CD4-positive, alpha-beta T cell treated with Interleukin-6 for 4 hours (primary cell): ENCODE measurements at regions not wholly inside any gene's neighbourhood (a gene's known extent, or its start where the extent isn't known, plus 50 kb on each side); places are given as distances from the start of the nearest gene placed in this dataset.

Experiments used
- DNase-seq: peaks from one replicate; pipeline ENCODE4 v3.0.0-alpha.2; 2020; ENCODE audit warnings: mixed read lengths

- DNase-seq: no peak
Observed at GRCh38 chr11:45037434-45038005, 86.8 kb upstream of the TP53I11 start.

DNA sequence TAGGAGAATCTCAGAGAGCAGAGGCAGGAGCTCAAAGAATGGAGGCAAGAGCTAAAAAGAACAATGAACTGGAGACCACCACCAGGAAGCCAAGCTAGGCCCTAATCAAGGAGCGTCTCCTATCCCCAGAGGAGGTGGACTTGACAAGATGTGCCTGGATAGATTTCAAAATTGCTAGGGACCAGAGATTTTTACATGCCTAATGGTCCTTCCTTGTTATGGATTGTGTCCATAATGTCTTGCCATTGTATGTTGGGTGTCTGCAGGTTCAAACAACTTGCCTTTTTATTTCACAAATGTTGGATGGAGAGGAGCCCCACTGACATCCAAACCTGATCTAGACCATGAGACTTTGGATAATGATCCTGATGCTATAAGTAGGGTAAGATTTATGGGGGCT, 88.2 kb upstream of the TP53I11 start:
- DNase-seq: no peak

DNA sequence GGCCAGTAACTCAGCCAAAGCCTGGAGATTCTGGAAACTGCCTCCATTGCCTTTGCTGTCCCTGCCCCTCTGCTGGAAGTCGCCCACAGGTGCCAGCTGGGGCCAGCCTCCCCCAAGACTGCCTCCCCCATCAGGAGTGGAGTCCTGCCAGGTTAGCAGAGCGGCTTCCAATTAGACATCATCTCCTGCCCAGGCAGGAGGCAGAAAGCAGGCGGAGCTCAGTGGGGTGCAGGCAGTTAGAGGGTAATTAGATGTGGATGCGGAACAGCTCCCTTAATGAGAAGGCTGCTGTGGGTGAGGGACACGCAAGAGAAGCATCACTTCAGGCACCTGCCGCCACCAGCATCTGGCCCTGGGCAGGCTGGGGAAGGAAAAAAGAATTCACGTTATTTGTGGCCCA, 90.9 kb upstream of the TP53I11 start:
- DNase-seq: no peak

DNA sequence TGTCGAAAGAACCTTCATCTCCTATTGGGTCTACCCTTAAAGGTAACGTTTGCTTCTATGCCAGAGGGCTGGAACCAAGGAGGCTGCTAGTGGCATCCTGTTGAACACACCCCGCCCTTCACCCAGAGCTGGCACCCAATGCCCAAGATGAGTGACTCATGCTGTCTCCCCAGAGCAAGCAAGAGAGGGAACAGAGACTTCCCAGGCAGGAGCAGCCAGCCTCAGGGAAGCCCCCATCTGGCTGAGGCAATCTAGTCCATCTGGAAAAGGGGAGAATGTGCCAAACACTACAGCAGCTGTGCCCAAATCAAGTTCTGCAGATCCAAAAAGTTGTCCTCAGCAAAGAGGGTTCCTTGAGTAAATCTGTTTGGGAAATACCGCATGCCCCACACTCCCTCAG, 91.9 kb upstream of the TP53I11 start:
- no peak for DNase-seq

GRCh38 chr11:45043755-45044475, 93.2 kb upstream of the TP53I11 start:
- no peak for DNase-seq

GRCh38 chr11:45045683-45046471, 95.2 kb upstream of the TP53I11 start:
- DNase-seq: peak; percentile 7

DNA sequence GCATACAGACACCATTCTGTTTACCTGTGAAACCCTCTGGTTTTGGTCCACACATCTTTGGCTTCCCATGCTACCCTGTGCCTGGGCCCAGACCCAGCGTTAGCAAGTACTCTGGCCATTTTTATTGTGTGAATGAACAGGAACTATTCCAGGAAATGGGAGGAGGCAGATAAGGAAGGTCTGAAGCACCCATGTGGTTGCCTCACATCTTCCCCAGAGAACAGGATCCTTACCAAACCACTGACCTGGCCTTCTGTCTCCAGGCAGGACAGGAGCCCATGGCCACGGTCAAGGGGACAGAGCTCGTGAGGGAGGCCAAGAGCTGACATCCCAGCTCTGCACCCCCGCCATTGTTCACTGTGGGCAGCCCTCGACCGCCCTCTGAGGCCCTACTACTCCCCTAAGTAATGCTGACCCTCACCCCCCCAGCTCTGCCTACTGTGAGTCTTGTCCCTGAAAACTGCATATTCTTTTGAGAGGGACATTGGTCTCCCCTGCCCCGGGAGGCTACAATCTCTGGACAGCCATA, 97.7 kb upstream of the TP53I11 start:
- DNase-seq: no peak

DNA sequence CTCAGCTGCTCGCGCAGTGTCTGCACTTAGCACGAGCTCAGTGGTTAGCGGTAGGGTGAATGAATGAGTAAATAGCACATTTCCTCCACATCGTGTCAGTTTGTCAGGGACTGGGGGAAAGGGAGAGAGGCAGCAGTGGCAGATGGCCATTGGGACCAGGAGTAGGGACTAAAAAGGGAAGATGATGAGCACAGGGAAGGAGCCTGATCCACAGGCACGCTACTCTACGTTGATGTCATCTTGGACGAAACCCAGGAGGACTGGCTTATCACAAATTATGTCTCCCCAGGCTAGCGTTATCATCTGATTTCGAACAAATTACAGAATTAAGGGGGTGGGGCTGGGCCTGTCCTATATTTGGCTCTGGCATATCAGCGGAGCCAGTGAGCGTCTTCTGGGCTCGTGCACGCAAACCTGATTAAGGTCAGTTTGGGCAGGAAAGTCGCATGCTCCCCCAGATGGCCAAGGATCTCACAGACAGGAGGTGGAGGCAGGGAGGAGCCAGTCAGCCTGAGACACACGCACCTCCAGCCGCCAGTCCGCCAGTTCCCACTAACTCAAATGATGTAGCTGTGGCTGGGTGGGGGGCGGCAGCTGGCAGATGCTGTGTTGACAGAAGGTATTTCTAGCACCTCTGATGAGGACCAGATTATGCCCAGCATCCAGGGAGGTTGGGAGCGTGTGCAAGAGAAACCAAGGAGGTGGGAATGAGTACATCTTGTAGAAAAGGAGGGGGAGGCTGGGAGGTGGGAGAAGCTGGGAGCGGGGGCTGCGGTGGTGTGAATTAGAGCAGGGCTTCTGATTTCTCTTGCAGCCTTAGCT, 97.4 kb upstream of the PRDM11 start:
- no peak for DNase-seq

GRCh38 chr11:45050111-45050510, 96.3 kb upstream of the PRDM11 start:
- no peak for DNase-seq

DNA sequence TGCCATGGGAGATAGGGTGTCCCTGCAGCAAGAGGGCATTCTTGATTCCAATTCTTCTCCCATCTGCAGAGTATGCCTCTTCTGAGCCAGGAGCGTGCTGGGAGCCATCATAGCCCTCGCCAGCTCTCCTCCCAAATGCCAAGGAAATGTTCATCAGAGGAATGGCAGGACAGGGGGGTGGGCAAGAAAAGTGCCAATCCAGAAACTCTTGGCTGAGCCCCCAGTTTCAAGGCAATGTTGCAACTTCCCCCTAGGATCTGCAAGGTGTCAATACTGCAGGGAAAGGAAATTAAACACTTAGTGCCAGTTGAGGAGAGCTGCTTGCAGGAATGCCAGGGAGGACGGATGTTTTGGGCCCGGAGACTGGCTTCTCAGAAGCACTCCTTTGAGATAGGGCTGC, 94.8 kb upstream of the PRDM11 start:
- DNase-seq: no peak

- no peak for DNase-seq
Observed at GRCh38 chr11:45052361-45052760, 94.1 kb upstream of the PRDM11 start.

DNA sequence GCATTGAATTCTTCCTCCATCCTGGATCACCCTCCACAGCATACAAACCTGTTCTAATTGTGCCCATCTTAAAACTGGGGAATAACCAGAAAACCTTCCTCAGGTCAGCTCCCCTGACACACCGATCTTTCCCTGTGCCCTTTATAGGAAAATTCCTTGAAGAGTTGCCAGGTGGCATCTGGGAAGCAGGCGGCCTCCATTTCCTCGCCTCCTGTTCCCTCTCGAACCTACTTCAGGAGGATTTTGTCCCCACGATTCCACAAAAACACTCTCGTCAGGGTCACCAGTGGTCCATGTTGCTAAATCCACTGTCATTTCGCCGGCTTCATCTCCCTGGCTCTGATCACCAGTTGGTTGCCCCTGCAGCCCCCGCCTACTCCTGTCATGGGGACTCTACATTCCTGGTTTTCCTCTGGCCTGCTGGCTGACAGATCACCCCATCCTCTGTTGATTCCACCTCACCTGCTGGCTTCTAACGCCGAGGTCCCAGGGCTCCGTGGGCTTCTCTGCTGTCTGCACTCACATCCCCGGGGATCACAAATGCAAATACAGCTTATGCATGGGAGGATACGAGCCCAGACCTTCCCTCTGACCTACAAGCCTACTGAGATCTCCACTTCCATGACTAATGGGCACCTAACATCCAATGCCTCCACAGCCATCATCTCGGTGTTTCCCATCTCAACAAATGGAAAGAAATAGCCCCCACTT, 92.5 kb upstream of the PRDM11 start:
- no peak for DNase-seq

- no peak for DNase-seq
Observed at GRCh38 chr11:45054956-45055355, 91.5 kb upstream of the PRDM11 start.

DNA sequence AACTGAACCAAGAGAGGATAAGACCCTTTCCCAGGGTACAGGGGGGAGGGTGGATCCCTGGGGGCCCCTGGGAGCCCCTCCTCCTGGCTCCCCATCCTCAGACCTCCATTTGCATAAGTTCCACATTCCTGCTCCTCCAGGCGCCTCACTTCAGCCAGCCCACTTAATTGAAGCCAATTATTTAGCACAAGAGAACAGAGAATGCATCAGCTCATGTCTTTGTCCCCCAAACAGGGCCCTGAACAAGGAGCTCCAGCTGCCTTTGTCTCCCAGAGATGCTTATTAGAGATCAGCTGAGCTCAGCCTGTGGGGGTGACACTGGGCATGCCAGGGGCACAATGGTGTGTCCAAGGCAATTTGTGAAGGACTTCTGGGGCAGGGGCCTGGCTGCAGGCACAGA, 89.9 kb upstream of the PRDM11 start:
- no peak for DNase-seq

GRCh38 chr11:45057938-45058646, 88.3 kb upstream of the PRDM11 start:
- no peak for DNase-seq

GRCh38 chr11:45058647-45058950, 87.8 kb upstream of the PRDM11 start:
- DNase-seq: no peak

DNA sequence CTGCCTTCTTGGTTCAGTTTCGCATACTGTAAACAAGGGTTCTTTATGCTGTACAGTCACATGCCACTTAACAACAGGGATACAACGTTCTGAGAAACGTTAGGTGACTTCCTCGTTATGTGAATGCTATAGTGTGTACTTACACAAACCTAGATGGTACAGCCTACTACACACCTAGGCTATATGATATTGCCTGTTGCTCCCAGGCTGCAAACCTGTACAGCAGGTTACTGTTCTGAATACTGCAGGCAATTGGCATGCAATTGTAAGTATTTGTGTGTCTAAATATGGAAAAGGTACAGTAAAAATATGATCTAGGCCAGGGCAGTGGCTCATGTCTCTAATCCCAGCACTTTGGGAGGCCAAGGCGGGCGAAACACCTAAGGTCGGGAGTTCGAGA, 85.7 kb upstream of the PRDM11 start:
- no peak for DNase-seq

DNA sequence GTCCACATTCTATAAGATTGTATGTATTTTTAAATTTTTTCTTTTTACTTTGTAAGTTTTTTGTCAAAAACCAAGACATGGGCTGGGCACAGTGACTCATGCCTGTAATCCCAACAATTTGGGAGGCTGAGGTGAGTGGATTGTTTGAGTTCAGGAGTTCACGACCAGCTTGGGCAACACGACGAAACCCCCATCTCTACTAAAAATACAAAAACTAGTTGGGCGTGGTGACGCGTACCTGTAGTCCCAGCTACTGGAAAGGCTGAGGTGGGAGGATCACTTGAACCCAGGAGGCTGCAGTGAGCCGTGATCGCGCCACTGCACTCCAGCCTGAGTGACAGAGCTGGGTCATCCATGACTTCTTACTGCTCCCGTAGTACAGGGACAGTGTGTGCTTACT, 84.8 kb upstream of the PRDM11 start:
- DNase-seq: no peak

- no peak for DNase-seq
Observed at GRCh38 chr11:45062115-45062514, 84.3 kb upstream of the PRDM11 start.

DNA sequence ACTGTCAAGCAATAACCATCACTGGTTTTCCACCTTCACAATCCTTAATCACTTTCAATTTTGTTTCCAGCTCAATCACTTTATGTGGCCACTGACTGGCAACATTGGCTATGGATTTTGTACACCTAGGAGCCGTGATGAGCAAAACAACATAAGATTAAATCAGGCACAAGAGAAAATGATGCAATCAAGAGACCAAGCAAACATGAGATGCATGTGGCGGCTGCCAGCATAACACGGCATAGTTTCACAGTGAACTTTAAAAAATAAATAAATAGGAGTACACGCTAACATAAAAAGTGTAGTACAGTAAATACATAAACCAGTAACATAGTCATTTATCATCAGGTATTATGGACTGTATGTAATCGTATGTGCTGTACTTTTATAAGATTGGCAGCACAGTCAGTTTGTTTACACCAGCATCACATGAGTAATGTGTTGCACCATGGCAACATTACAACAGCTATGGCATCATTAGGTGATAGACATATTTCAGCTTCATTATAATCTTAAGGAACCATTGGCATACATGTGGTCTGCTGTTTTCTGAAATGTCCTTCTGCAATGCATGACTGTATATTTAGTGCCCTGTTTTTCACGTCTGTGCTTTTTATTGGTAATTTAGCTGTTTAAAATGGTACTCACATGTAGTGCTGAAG, 83.3 kb upstream of the PRDM11 start:
- no peak for DNase-seq

- no peak for DNase-seq
Observed at GRCh38 chr11:45063669-45064068, 82.8 kb upstream of the PRDM11 start.
